NCI-H1105 treated with DMSO at 0.1 percent for 48 hours (cell line): ENCODE measurements at regions not wholly inside any gene's neighbourhood (a gene's known extent, or its start where the extent isn't known, plus 50 kb on each side); places are given as distances from the start of the nearest gene placed in this dataset.

Source experiments
- DNase-seq: peaks from one replicate; lab custom pipeline; 2025; lab: John Stamatoyannopoulos, UW

- DNase-seq = no peak
These were observed 82.4 kb upstream of the C21orf91 start for GRCh38 chr21:17901458-17902079.

- DNase-seq = no peak
These were observed 81.8 kb upstream of the C21orf91 start for GRCh38 chr21:17900990-17901385.

GRCh38 chr21:17900281-17900989, 81.3 kb upstream of the C21orf91 start:
- peak; percentile 24 for DNase-seq

- no peak for DNase-seq
These were observed 70.0 kb upstream of the C21orf91 start for GRCh38 chr21:17889171-17889570.

- DNase-seq = no peak
These were observed 50.0 kb upstream of the C21orf91 start for GRCh38 chr21:17869115-17869514.
